Neuronal stem cell (in vitro differentiated cells): ENCODE measurements at regions not wholly inside any gene's neighbourhood (a gene's known extent, or its start where the extent isn't known, plus 50 kb on each side); places are given as distances from the start of the nearest gene placed in this dataset.

Source experiments
- DNase-seq: peaks from one replicate; pipeline ENCODE4 v3.0.0-alpha.2; 2013; ENCODE audit warnings: low spot score
- H2AFZ ChIP-seq: one replicate; pipeline ENCODE4 v1.6.1; 2013; ENCODE audit warnings: mild to moderate bottlenecking, low read length, inconsistent platforms
- H2AK5ac ChIP-seq: 2 replicates; pipeline ENCODE4 v1.6.1; 2013; ENCODE audit warnings: low read depth, mild to moderate bottlenecking, inconsistent platforms, low read length, moderate library complexity, mixed read lengths
- H2BK120ac ChIP-seq: 2 replicates; pipeline ENCODE4 v1.6.1; 2013; ENCODE audit warnings: low read depth, mild to moderate bottlenecking, inconsistent platforms, low read length, moderate library complexity, mixed read lengths
- H2BK12ac ChIP-seq: one replicate; pipeline ENCODE4 v1.6.1; 2013; ENCODE audit warnings: low read length, inconsistent platforms
- H2BK15ac ChIP-seq: 2 replicates; pipeline ENCODE4 v1.6.1; 2013; ENCODE audit warnings: mild to moderate bottlenecking, low read length, inconsistent platforms, mixed read lengths
- H2BK5ac ChIP-seq: one replicate; pipeline ENCODE4 v1.6.1; 2013; ENCODE audit warnings: inconsistent platforms, mild to moderate bottlenecking, low read length, moderate library complexity
- H3K14ac ChIP-seq: one replicate; pipeline ENCODE4 v1.6.1; 2013; ENCODE audit warnings: low read length, inconsistent platforms
- H3K18ac ChIP-seq: 2 replicates; pipeline ENCODE4 v1.6.1; 2013; ENCODE audit warnings: low read length, inconsistent platforms
- H3K23ac ChIP-seq: 2 replicates; pipeline ENCODE4 v1.6.1; 2013; ENCODE audit warnings: low read depth, mild to moderate bottlenecking, mixed read lengths, low read length, inconsistent platforms; ENCODE audit not compliant: poor library complexity
- H3K27ac ChIP-seq: replicated peaks from 3 replicates; pipeline ENCODE4 v1.5.1; 2013; ENCODE audit warnings: low read length, inconsistent platforms
- H3K27me3 ChIP-seq, 3 experiments: 2 replicates each; pipeline ENCODE4 v1.6.1; 2013; ENCODE audit warnings: low read length in 3 of 3, mild to moderate bottlenecking in 2 of 3, inconsistent platforms in 1 of 3, low read depth in 1 of 3, mixed read lengths in 1 of 3, moderate library complexity in 1 of 3; ENCODE audit not compliant: control insufficient read depth in 3 of 3, insufficient read depth in 3 of 3
- H3K36me3 ChIP-seq, 2 donors: replicated peaks in 1 of 2; 2 replicates each; pipeline ENCODE4 v1.6.1; 2013; ENCODE audit warnings: low read length in 2 of 2; ENCODE audit not compliant: control insufficient read depth in 2 of 2, insufficient read depth in 2 of 2
- H3K4ac ChIP-seq: 2 replicates; pipeline ENCODE4 v1.6.1; 2013; ENCODE audit warnings: inconsistent platforms, mild to moderate bottlenecking, low read length, moderate library complexity
- H3K4me1 ChIP-seq, 2 donors: 1 replicate in 1 of 2; 2 replicates in 1 of 2; pipeline ENCODE4 v1.6.1; 2013; ENCODE audit warnings: low read length in 2 of 2, low read depth in 1 of 2; ENCODE audit not compliant: control insufficient read depth in 2 of 2, insufficient read depth in 1 of 2
- H3K4me2 ChIP-seq: one replicate; pipeline ENCODE4 v1.6.1; 2013; ENCODE audit warnings: mild to moderate bottlenecking, low read length, inconsistent platforms; ENCODE audit not compliant: insufficient read depth, poor library complexity, severe bottlenecking
- H3K4me3 ChIP-seq, 2 donors: 2 replicates each; pipeline ENCODE4 v1.5.1; 2013; ENCODE audit warnings: low read length in 2 of 2, mild to moderate bottlenecking in 2 of 2, inconsistent platforms in 1 of 2, moderate library complexity in 1 of 2
- H3K79me1 ChIP-seq: one replicate; pipeline ENCODE4 v1.6.1; 2013; ENCODE audit warnings: low read depth, mild to moderate bottlenecking, inconsistent platforms, low read length, moderate library complexity
- H3K9ac ChIP-seq: one replicate; pipeline ENCODE4 v1.6.1; 2013; ENCODE audit warnings: mild to moderate bottlenecking, low read depth, low read length, inconsistent platforms; ENCODE audit not compliant: poor library complexity
- H3K9me3 ChIP-seq, 2 donors: replicated peaks in 1 of 2; 2 replicates each; pipeline versions ENCODE3 to v1.6.1; 2013; ENCODE audit warnings: low read length in 2 of 2, mild to moderate bottlenecking in 2 of 2, inconsistent platforms in 1 of 2, low read depth in 1 of 2, mixed read lengths in 1 of 2, moderate library complexity in 1 of 2; ENCODE audit not compliant: control insufficient read depth in 2 of 2, insufficient read depth in 1 of 2
- H4K8ac ChIP-seq: one replicate; pipeline ENCODE4 v1.6.1; 2013; ENCODE audit warnings: low read depth, mild to moderate bottlenecking, inconsistent platforms, low read length, moderate library complexity
- H4K91ac ChIP-seq: one replicate; pipeline ENCODE4 v1.6.1; 2013; ENCODE audit warnings: low read length, low read depth, mild to moderate bottlenecking, inconsistent platforms; ENCODE audit not compliant: poor library complexity
- WGBS, 2 donors: extraction: QIAGEN DNeasy Blood & Tissue Kit; methylation state at CpG; one replicate each; pipeline ENCODE4 v1.1.7; 2013; ENCODE audit warnings: missing lambda C conversion rate in 2 of 2, mixed read lengths in 1 of 2; ENCODE audit not compliant: insufficient read length in 2 of 2, insufficient replicate concordance in 1 of 2; ENCODE audit errors: extremely low coverage in 2 of 2; 5-methylcytosine and 5-hydroxymethylcytosine counted together

GRCh38 chr2:208594642-208595385 lies 188.2 kb downstream of the PTH2R start:
- Histone ChIP-seq H3K4me2 (no peak overlapping the region), H3K27me3 (no peaks in the 10 kb centered on the region)

DNA sequence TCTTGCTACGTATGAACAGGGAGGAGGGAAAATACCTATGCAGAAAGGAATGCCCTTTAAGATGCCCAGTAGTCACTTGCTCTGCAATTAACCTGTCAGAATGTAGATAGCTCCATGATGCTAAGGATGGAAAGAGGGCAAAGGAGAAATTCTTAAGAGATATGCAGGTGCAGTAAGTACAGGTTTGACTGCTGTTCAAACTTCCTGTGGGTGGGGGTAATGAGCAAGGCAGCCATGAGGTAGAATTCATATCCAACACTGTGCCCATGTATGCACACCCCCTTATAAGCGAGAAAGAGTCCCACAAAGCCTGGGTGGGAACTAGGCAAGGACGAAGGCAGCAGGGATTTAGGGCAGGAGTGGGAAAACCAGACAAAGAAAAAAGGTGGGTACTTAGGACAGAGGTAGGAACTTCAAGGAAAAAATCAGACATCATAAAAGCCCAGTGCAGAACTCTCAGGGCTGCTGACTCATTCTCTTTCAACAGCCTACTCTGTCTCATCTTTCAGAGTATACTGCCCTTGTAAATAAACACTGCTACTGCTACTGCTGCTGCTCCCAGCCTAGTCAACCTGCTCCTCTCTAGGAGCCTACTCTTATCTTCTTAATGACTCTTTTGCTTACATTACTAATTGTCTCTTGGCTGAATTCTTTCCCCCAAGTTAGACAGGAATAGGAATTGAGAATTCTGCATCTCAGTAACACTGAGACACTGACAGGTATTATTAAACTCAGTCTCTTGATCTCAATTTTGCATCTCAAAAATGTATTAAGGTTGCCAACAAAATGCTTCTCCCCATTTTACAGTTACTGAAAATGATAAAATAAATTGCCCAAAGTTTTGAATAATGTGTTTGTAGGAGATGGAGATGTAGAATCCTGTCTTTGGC lies 189.0 kb downstream of the PTH2R start:
- H4K8ac ChIP-seq, result no peak overlapping the region
- no peak overlapping the region for H3K4me2 ChIP-seq
- no peaks in the 10 kb centered on the region for H3K4me1 ChIP-seq
- H2BK15ac ChIP-seq, result no peak overlapping the region
- no peak overlapping the region for H3K9ac ChIP-seq
- H2BK120ac ChIP-seq, result no peak overlapping the region
- H3K4me3 ChIP-seq, result no peak overlapping the region
- H3K23ac ChIP-seq, result no peak overlapping the region
- H2AK5ac ChIP-seq, result peak overlapping the region; percentile 25
- WGBS, 2 donors, result no CpG with 5 or more reads among the region's 3 CpGs
- no peak overlapping the region for H3K27ac ChIP-seq
- H2BK12ac ChIP-seq, result no peak overlapping the region
- no peaks in the 10 kb centered on the region for H3K79me1 ChIP-seq
- H2BK5ac ChIP-seq, result no peak overlapping the region
- H3K9me3 ChIP-seq, result peaks cover 0 to 5% of the 10 kb centered on the region in 2 donors
- DNase-seq, result no peak
- H3K27me3 ChIP-seq, result no peaks in the 10 kb centered on the region
- peak overlapping the region; percentile 48 for H3K18ac ChIP-seq
- no peak overlapping the region for H3K14ac ChIP-seq
- no peak overlapping the region for H2AFZ ChIP-seq
- no peak overlapping the region for H4K91ac ChIP-seq
- no peak overlapping the region for H3K4ac ChIP-seq
- H3K36me3 ChIP-seq, result peaks cover 0 to 2% of the 10 kb centered on the region in 2 donors

More at GRCh38 chr2:208594642-208595385, 188.2 kb downstream of the PTH2R start:
- Histone ChIP-seq H3K79me1 (no peaks in the 10 kb centered on the region), H3K4me1 (no peaks in the 10 kb centered on the region), H3K9me3 (peaks cover 0 to 5% of the 10 kb centered on the region in 2 donors), H2AK5ac (no peak overlapping the region), H3K36me3 (peaks cover 0 to 2% of the 10 kb centered on the region in 2 donors), H4K8ac (no peak overlapping the region), H3K18ac (no peak overlapping the region), H2BK12ac (no peak overlapping the region), H3K9ac (no peak overlapping the region), H4K91ac (no peak overlapping the region), H3K23ac (no peak overlapping the region), H2BK5ac (no peak overlapping the region), H2AFZ (no peak overlapping the region), H3K4ac (no peak overlapping the region), H3K4me3 (no peak overlapping the region), H2BK15ac (no peak overlapping the region), H3K27ac (no peak overlapping the region), H2BK120ac (no peak overlapping the region), H3K14ac (no peak overlapping the region)
- DNase-seq, result no peak

GRCh38 chr2:208607694-208608093 lies 201.1 kb downstream of the PTH2R start:
- Histone ChIP-seq H4K8ac (no peak overlapping the region), H3K27ac (no peak overlapping the region), H3K79me1 (no peaks in the 10 kb centered on the region), H2AK5ac (no peak overlapping the region), H3K23ac (no peak overlapping the region), H3K4me3 (no peak overlapping the region), H3K18ac (no peak overlapping the region), H3K4me1 (no peaks in the 10 kb centered on the region), H3K4ac (no peak overlapping the region), H2BK120ac (no peak overlapping the region), H2BK15ac (no peak overlapping the region), H3K27me3 (no peaks in the 10 kb centered on the region), H3K36me3 (no peaks in the 10 kb centered on the region), H3K14ac (no peak overlapping the region), H4K91ac (no peak overlapping the region), H2AFZ (no peak overlapping the region), H2BK12ac (no peak overlapping the region), H2BK5ac (no peak overlapping the region), H3K9ac (no peak overlapping the region), H3K9me3 (no peaks in the 10 kb centered on the region), H3K4me2 (no peak overlapping the region)
- WGBS, 2 donors, result no CpG with 5 or more reads among the region's 4 CpGs
- DNase-seq, result no peak

GRCh38 chr2:208608122-208608835 lies 201.7 kb downstream of the PTH2R start:
- H3K23ac ChIP-seq, result no peak overlapping the region
- H3K4ac ChIP-seq, result no peak overlapping the region
- no CpG with 5 or more reads among the region's 1 CpG for WGBS, 2 donors
- no peaks in the 10 kb centered on the region for H3K27me3 ChIP-seq
- H2AFZ ChIP-seq, result no peak overlapping the region
- H3K4me1 ChIP-seq, result no peaks in the 10 kb centered on the region
- no peak overlapping the region for H2BK120ac ChIP-seq
- no peaks in the 10 kb centered on the region for H3K9me3 ChIP-seq
- no peaks in the 10 kb centered on the region for H3K79me1 ChIP-seq
- H3K18ac ChIP-seq, result no peak overlapping the region
- no peaks in the 10 kb centered on the region for H3K36me3 ChIP-seq
- no peak overlapping the region for H2BK5ac ChIP-seq
- no peak overlapping the region for H4K91ac ChIP-seq
- H2AK5ac ChIP-seq, result no peak overlapping the region
- no peak for DNase-seq
- no peak overlapping the region for H3K14ac ChIP-seq
- no peak overlapping the region for H2BK12ac ChIP-seq
- H3K4me2 ChIP-seq, result no peak overlapping the region
- no peak overlapping the region for H4K8ac ChIP-seq
- H2BK15ac ChIP-seq, result no peak overlapping the region
- no peak overlapping the region for H3K9ac ChIP-seq
- no peak overlapping the region for H3K4me3 ChIP-seq
- no peak overlapping the region for H3K27ac ChIP-seq
